ENCODE measurements at regions not wholly inside any gene's neighbourhood (a gene's known extent, or its start where the extent isn't known, plus 50 kb on each side); places are given as distances from the start of the nearest gene placed in this dataset.

GRCh38 chr18:34965566-34965965 is 75.6 kb upstream of the MAPRE2 start:
- Mint-ChIP-seq H3K36me3 (no peaks in the 10 kb centered on the region), H3K4me1 (no peaks in the 10 kb centered on the region), H3K9me3 (no peaks in the 10 kb centered on the region), H3K27ac (no peak overlapping the region), H3K27me3 (peaks cover 0 to 7% (median 6%) of the 10 kb centered on the region in 3 donors), H3K4me3 (no peak overlapping the region)
- ATAC-seq (ENCODE audit: low read depth in 2 of 2) (no peak), DNase-seq (no peak)

GRCh38 chr18:34970106-34970505 is 71.1 kb upstream of the MAPRE2 start:
- Mint-ChIP-seq H3K27me3 (peaks cover 8 to 35% (median 23%) of the 10 kb centered on the region in 3 donors), H3K27ac (no peak overlapping the region), H3K9me3 (no peaks in the 10 kb centered on the region), H3K4me3 (no peak overlapping the region), H3K4me1 (no peaks in the 10 kb centered on the region), H3K36me3 (no peaks in the 10 kb centered on the region)
- no peak for DNase-seq
- ATAC-seq (ENCODE audit: low read depth in 2 of 2), result no peak

- ATAC-seq (ENCODE audit: low read depth in 2 of 2), result no peak
- peaks cover 8 to 35% (median 23%) of the 10 kb centered on the region in 3 donors for H3K27me3 Mint-ChIP-seq
- no peaks in the 10 kb centered on the region for H3K9me3 Mint-ChIP-seq
- no peak overlapping the region for H3K27ac Mint-ChIP-seq
- H3K4me3 Mint-ChIP-seq, result no peak overlapping the region
- no peaks in the 10 kb centered on the region for H3K36me3 Mint-ChIP-seq
- H3K4me1 Mint-ChIP-seq, result peaks cover 0 to 4% (median 4%) of the 10 kb centered on the region in 3 donors
- DNase-seq, result no peak
Observed at GRCh38 chr18:34971313-34971712, 69.9 kb upstream of the MAPRE2 start.

- H3K27ac Mint-ChIP-seq, result no peak overlapping the region
- no peak overlapping the region for H3K4me3 Mint-ChIP-seq
- ATAC-seq (ENCODE audit: low read depth in 2 of 2) (no peak), DNase-seq (no peak)
- peaks cover 0 to 19% (median 4%) of the 10 kb centered on the region in 3 donors for H3K4me1 Mint-ChIP-seq
- no peaks in the 10 kb centered on the region for H3K36me3 Mint-ChIP-seq
- peaks cover 8 to 35% (median 23%) of the 10 kb centered on the region in 3 donors for H3K27me3 Mint-ChIP-seq
- H3K9me3 Mint-ChIP-seq, result no peaks in the 10 kb centered on the region
Observed at GRCh38 chr18:34972765-34973414, 68.3 kb upstream of the MAPRE2 start.

GRCh38 chr18:34976123-34976522 is 65.1 kb upstream of the MAPRE2 start:
- peak overlapping the region in 1 of 6 donors; percentile 41 for H3K27ac Mint-ChIP-seq
- H3K9me3 Mint-ChIP-seq, result no peaks in the 10 kb centered on the region
- H3K27me3 Mint-ChIP-seq, result peaks cover 8 to 28% (median 15%) of the 10 kb centered on the region in 3 donors
- H3K4me1 Mint-ChIP-seq, result peaks cover 14 to 39% (median 23%) of the 10 kb centered on the region in 3 donors
- ATAC-seq (ENCODE audit: low read depth in 2 of 2) (no peak), DNase-seq (no peak)
- H3K4me3 Mint-ChIP-seq, result peak overlapping the region; percentile 87 to 96 (median 94)
- H3K36me3 Mint-ChIP-seq, result no peaks in the 10 kb centered on the region

- H3K27me3 Mint-ChIP-seq, result peaks cover 8 to 24% (median 15%) of the 10 kb centered on the region in 3 donors
- ATAC-seq (ENCODE audit: low read depth in 2 of 2) (no peak), DNase-seq (no peak)
- H3K36me3 Mint-ChIP-seq, result no peaks in the 10 kb centered on the region
- H3K4me3 Mint-ChIP-seq, result peak overlapping the region; percentile 87 to 96 (median 94)
- peaks cover 14 to 39% (median 23%) of the 10 kb centered on the region in 3 donors for H3K4me1 Mint-ChIP-seq
- no peaks in the 10 kb centered on the region for H3K9me3 Mint-ChIP-seq
- H3K27ac Mint-ChIP-seq, result peak overlapping the region in 2 of 6 donors; percentile 68 to 71
Observed at GRCh38 chr18:34976534-34976898, 64.7 kb upstream of the MAPRE2 start.

GRCh38 chr18:34976899-34977837 is 64.0 kb upstream of the MAPRE2 start:
- Mint-ChIP-seq H3K27me3 (peaks cover 8 to 23% (median 14%) of the 10 kb centered on the region in 3 donors), H3K9me3 (no peaks in the 10 kb centered on the region), H3K36me3 (no peaks in the 10 kb centered on the region), H3K4me3 (peak overlapping the region; percentile 87 to 96 (median 94)), H3K27ac (no peak overlapping the region), H3K4me1 (peaks cover 14 to 39% (median 23%) of the 10 kb centered on the region in 3 donors)
- DNase-seq (peak; percentile 78), ATAC-seq (ENCODE audit: low read depth in 2 of 2) (peak; percentile 85 to 87)

- DNase-seq (peak; percentile 44), ATAC-seq (ENCODE audit: low read depth in 2 of 2) (peak; percentile 38 to 43)
- Mint-ChIP-seq H3K4me1 (peaks cover 14 to 39% (median 23%) of the 10 kb centered on the region in 3 donors), H3K27me3 (peaks cover 0 to 15% (median 5%) of the 10 kb centered on the region in 3 donors), H3K4me3 (peak overlapping the region; percentile 87 to 96 (median 94)), H3K9me3 (no peaks in the 10 kb centered on the region), H3K36me3 (no peaks in the 10 kb centered on the region), H3K27ac (peak overlapping the region in 4 of 6 donors; percentile 10 to 73 (median 40))
Observed at GRCh38 chr18:34977838-34978532, 63.2 kb upstream of the MAPRE2 start.

GRCh38 chr18:34978533-34978893 is 62.7 kb upstream of the MAPRE2 start:
- Mint-ChIP-seq H3K27me3 (peaks cover 0 to 10% (median under 1%) of the 10 kb centered on the region in 3 donors), H3K4me3 (peak overlapping the region; percentile 87 to 96 (median 94)), H3K27ac (peak overlapping the region in 1 of 6 donors; percentile 36), H3K4me1 (peaks cover 14 to 39% (median 23%) of the 10 kb centered on the region in 3 donors), H3K9me3 (no peaks in the 10 kb centered on the region), H3K36me3 (no peaks in the 10 kb centered on the region)
- DNase-seq (no peak), ATAC-seq (ENCODE audit: low read depth in 2 of 2) (no peak)

GRCh38 chr18:34978953-34979608 is 62.1 kb upstream of the MAPRE2 start:
- H3K4me3 Mint-ChIP-seq, result peak overlapping the region; percentile 87 to 96 (median 94)
- ATAC-seq (ENCODE audit: low read depth in 2 of 2), result no peak
- H3K4me1 Mint-ChIP-seq, result peaks cover 14 to 39% (median 23%) of the 10 kb centered on the region in 3 donors
- peak; percentile 12 for DNase-seq
- H3K27ac Mint-ChIP-seq, result no peak overlapping the region
- no peaks in the 10 kb centered on the region for H3K9me3 Mint-ChIP-seq
- no peaks in the 10 kb centered on the region for H3K36me3 Mint-ChIP-seq
- H3K27me3 Mint-ChIP-seq, result peaks cover 0 to 5% (median 0%) of the 10 kb centered on the region in 3 donors

GRCh38 chr18:34981487-34981886 is 59.7 kb upstream of the MAPRE2 start:
- Mint-ChIP-seq H3K4me3 (peak overlapping the region in 1 of 8 donors; percentile 6), H3K27ac (no peak overlapping the region), H3K27me3 (no peaks in the 10 kb centered on the region), H3K36me3 (no peaks in the 10 kb centered on the region), H3K9me3 (no peaks in the 10 kb centered on the region), H3K4me1 (peaks cover 14 to 34% (median 19%) of the 10 kb centered on the region in 3 donors)
- ATAC-seq (ENCODE audit: low read depth in 2 of 2) (no peak), DNase-seq (no peak)

- Mint-ChIP-seq H3K27me3 (peaks cover 0 to 5% (median 0%) of the 10 kb centered on the region in 3 donors), H3K9me3 (no peaks in the 10 kb centered on the region), H3K4me3 (no peak overlapping the region), H3K27ac (no peak overlapping the region), H3K4me1 (no peaks in the 10 kb centered on the region), H3K36me3 (no peaks in the 10 kb centered on the region)
- DNase-seq, result no peak
- no peak for ATAC-seq (ENCODE audit: low read depth in 2 of 2)
Observed at GRCh38 chr18:34985963-34986362, 55.2 kb upstream of the MAPRE2 start.

GRCh38 chr18:34990597-34990996 is 50.6 kb upstream of the MAPRE2 start:
- no peak for ATAC-seq (ENCODE audit: low read depth in 2 of 2)
- no peaks in the 10 kb centered on the region for H3K36me3 Mint-ChIP-seq
- no peak overlapping the region for H3K27ac Mint-ChIP-seq
- peaks cover 0 to 10% (median 0%) of the 10 kb centered on the region in 3 donors for H3K27me3 Mint-ChIP-seq
- H3K9me3 Mint-ChIP-seq, result no peaks in the 10 kb centered on the region
- no peak overlapping the region for H3K4me3 Mint-ChIP-seq
- peaks cover 0 to 3% (median 0%) of the 10 kb centered on the region in 3 donors for H3K4me1 Mint-ChIP-seq
- no peak for DNase-seq
